ENCODE measurements at regions not wholly inside any gene's neighbourhood (a gene's known extent, or its start where the extent isn't known, plus 50 kb on each side); places are given as distances from the start of the nearest gene placed in this dataset.
A peak's percentile ranks its signal among the peaks of the same experiment; 100 is the strongest.
"Not testable (repeated sequence)": the region's sequence is repeated elsewhere in the genome, so short reads cannot be mapped to it uniquely, and the experiment has no call there.

DNA sequence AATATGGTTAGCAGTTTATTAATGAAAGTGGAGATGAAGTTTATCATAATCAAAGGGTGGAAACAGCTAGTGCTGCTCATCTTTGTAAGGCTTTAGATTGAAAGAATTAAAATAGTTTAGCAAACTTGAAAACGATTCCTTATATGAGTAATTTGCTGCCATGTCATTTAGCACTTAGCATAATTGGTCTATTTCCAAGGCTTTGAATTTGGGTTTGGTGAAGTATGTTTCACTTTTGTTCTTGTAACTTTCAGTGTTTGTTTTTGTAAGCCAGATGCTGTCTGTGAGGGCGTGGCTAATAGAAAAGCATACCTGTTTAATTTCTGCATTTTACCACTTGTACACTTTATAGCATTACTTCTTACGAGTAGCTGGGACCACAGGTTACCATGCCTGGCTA lies 109.5 kb downstream of the LAT start:
- intact Hi-C loops (cut with DNase I); H3K27ac ChIP-seq (ENCODE audit: low read depth in 1 of 2, low read length in 2 of 2); H3K27me3 ChIP-seq (ENCODE audit: control insufficient read depth in 1 of 2, insufficient read depth in 2 of 2, low read length in 1 of 2); H3K36me3 ChIP-seq (ENCODE audit: control insufficient read depth in 1 of 2, insufficient read depth in 2 of 2, low read length in 1 of 2); DNase-seq; H3K4me1 ChIP-seq (ENCODE audit: control insufficient read depth in 1 of 2, insufficient read depth in 2 of 2, low read length in 2 of 2); H3K4me3 ChIP-seq (ENCODE audit: low read length in 2 of 2); ATAC-seq (ENCODE audit: low FRiP score); H3K9me3 ChIP-seq (ENCODE audit: control insufficient read depth, low read length): not testable (repeated sequence)
- 27 to 35% methylated on average over 3 of the region's 3 CpGs for WGBS, 2 donors

DNA sequence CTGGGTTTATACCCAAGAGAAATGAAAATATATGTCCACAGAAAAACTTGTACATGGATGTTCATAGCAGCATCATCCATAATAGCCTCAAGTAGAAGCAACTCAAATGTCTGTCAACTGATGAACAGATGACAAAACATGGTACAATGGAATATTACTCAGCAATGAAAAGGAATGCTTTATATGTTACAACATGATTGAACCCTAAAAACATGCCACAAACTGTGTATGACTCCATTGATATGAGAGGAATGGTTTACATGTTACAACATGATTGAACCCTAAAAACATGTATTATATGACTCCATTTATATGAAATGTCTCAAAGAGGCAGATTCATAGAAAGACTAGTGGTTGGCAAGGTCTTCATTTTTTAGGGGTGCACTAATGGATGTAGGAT lies 104.8 kb downstream of the LAT start:
- H3K27ac ChIP-seq (ENCODE audit: low read depth in 1 of 2, low read length in 2 of 2); ATAC-seq (ENCODE audit: low FRiP score); H3K4me1 ChIP-seq (ENCODE audit: control insufficient read depth in 1 of 2, insufficient read depth in 2 of 2, low read length in 2 of 2); H3K36me3 ChIP-seq (ENCODE audit: control insufficient read depth in 1 of 2, insufficient read depth in 2 of 2, low read length in 1 of 2); intact Hi-C loops (cut with DNase I); H3K4me3 ChIP-seq (ENCODE audit: low read length in 2 of 2); DNase-seq; H3K27me3 ChIP-seq (ENCODE audit: control insufficient read depth in 1 of 2, insufficient read depth in 2 of 2, low read length in 1 of 2); H3K9me3 ChIP-seq (ENCODE audit: control insufficient read depth, low read length): not testable (repeated sequence)

DNA sequence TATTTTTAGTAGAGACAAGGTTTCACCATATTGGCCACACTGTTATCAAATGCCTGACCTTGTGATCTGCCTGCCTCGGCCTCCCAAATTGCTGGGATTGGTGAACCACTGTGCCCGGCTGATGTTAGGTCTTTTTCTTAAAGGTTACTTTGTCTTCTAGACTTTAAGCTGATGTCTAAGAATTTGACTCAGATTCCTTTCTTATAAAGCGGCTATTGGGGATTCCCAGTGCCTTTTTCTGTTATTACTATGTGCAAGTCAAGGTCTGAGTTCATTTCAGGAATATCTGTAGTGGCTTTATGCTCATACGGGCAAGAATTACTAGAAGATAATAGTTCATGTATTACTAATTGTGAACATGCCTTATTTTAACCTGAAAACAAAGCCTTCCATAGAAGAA lies 102.8 kb downstream of the LAT start:
- DNase-seq; H3K27me3 ChIP-seq (ENCODE audit: control insufficient read depth in 1 of 2, insufficient read depth in 2 of 2, low read length in 1 of 2); H3K36me3 ChIP-seq (ENCODE audit: control insufficient read depth in 1 of 2, insufficient read depth in 2 of 2, low read length in 1 of 2); H3K9me3 ChIP-seq (ENCODE audit: control insufficient read depth, low read length); H3K4me1 ChIP-seq (ENCODE audit: control insufficient read depth in 1 of 2, insufficient read depth in 2 of 2, low read length in 2 of 2); ATAC-seq (ENCODE audit: low FRiP score); H3K27ac ChIP-seq (ENCODE audit: low read depth in 1 of 2, low read length in 2 of 2); intact Hi-C loops (cut with DNase I); H3K4me3 ChIP-seq (ENCODE audit: low read length in 2 of 2): not testable (repeated sequence)
- 79 to 87% methylated on average over 4 of the region's 4 CpGs for WGBS, 2 donors

DNA sequence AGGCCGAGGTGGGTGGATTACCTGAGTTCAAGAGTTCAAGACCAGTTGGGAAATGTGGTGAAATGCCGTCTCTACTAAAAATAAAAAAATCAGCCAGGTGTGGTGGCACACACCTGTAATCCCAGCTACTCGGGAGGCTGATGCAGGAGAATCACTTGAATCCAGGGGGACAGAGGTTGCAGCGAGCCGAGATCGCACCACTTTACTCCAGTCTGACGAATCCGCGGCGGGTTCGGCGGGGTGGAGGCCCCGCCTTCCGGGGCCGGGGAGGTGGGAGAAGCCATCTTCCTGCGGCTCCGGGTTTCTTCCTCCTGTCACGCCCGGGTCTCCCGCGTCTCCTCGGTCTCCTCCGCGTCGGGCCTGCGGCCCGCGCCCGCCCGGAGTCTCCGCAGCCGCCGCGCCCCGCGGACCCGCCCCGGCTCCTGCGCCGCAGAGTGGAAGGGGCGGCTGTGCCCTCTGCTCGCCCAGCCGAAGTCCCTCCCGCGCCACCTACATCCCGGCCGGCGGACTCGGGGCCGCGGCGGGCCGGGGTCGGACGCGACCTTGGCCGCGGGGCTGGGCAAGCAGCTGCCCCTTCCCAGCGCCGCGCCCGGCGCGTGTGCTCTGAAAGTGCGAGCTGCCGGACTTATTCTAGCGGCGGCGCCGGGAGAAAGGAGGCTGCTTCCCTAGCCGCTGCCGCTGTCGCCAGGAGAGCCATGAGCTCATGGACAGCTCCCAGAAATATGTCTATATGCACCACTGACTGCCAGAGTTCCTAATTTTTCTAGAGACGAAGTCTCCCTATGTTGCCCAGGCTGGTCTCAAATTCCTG lies 97.2 kb downstream of the LAT start:
- ATAC-seq (ENCODE audit: low FRiP score) (peak; percentile 72), DNase-seq (peak in 1 of 2 donors; percentile 79)
- H3K36me3 ChIP-seq (ENCODE audit: control insufficient read depth in 1 of 2, insufficient read depth in 2 of 2, low read length in 1 of 2); H3K4me3 ChIP-seq (ENCODE audit: low read length in 2 of 2); H3K4me1 ChIP-seq (ENCODE audit: control insufficient read depth in 1 of 2, insufficient read depth in 2 of 2, low read length in 2 of 2); H3K27me3 ChIP-seq (ENCODE audit: control insufficient read depth in 1 of 2, insufficient read depth in 2 of 2, low read length in 1 of 2); intact Hi-C loops (cut with DNase I); H3K27ac ChIP-seq (ENCODE audit: low read depth in 1 of 2, low read length in 2 of 2); H3K9me3 ChIP-seq (ENCODE audit: control insufficient read depth, low read length): not testable (repeated sequence)
- 5 to 7% methylated on average over 23 to 37 of the region's 74 CpGs for WGBS, 2 donors

DNA sequence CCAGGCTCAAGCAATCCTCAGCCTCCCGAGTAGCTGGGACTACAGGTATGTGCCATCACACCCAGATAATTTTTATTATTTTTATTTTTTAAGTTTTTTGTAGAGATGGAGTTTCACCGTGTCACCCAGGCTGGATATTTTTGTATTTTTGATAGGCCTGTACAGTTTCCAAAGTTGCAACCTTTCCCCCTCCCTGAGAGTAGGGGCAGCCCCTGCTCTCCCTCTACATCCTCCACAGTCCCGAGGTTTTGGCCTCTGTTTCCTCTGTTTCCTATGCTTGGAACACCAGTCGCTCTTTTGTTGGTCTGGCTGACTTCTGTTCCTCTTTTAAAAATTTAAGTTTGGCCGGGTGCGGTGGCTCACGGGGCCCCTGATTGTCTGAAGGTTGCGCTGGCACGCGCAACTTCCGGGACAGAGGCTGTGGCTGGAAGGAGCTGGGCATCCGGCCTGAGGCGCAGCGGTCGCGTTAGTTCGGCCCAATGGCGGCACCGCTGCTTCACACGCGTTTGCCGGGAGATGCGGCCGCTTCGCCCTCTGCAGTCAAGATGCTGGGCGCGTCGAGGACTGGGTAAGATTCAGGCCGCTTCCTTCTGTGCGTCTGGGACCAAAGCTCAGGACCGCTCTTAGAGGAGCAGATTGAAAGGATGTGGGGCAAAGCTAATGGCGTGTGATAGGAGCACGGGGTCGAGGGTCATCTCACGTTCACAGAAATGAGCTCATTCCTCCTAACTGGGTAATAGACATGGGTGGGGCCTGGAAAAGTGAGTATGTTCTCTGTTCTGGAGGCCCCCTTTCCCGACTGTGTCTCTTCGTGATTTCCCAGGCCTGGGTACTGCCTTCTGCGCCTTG lies 89.9 kb downstream of the LAT start:
- not testable (repeated sequence) for H3K27me3 ChIP-seq (ENCODE audit: control insufficient read depth in 1 of 2, insufficient read depth in 2 of 2, low read length in 1 of 2)
- H3K27ac ChIP-seq (ENCODE audit: low read depth in 1 of 2, low read length in 2 of 2): peak overlapping the region in 1 of 2 donors; percentile 15

DNA sequence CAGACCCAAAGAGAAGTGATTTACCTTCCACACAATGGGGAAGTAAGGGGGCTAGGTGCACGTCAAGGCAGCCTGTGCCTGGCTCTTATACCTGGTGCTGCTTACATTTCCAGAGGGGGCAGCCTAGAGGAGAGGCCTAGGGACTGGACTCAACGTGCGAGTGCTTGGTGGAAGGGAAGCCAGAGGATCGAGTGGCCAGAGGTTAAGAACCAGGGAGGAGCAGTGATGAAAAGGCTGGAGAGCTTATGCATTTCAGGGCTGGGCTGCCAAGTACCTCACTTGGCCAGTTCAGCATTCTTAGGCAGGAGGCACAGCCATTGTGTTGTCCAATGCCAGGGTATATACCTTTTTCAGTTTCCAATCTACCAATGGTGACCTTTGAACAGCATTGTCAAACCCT lies 77.4 kb downstream of the LAT start:
- H3K27ac ChIP-seq (ENCODE audit: low read depth in 1 of 2, low read length in 2 of 2); H3K9me3 ChIP-seq (ENCODE audit: control insufficient read depth, low read length); intact Hi-C loops (cut with DNase I); H3K4me1 ChIP-seq (ENCODE audit: control insufficient read depth in 1 of 2, insufficient read depth in 2 of 2, low read length in 2 of 2); H3K36me3 ChIP-seq (ENCODE audit: control insufficient read depth in 1 of 2, insufficient read depth in 2 of 2, low read length in 1 of 2); H3K27me3 ChIP-seq (ENCODE audit: control insufficient read depth in 1 of 2, insufficient read depth in 2 of 2, low read length in 1 of 2); DNase-seq; H3K4me3 ChIP-seq (ENCODE audit: low read length in 2 of 2); ATAC-seq (ENCODE audit: low FRiP score): not testable (repeated sequence)
- WGBS, 2 donors: no CpG with 5 or more reads among the region's 4 CpGs

More for the DNA sequence above, 89.9 kb downstream of the LAT start:
- DNase-seq: peak; percentile 69 to 76
- H3K9me3 ChIP-seq (ENCODE audit: control insufficient read depth, low read length); H3K4me3 ChIP-seq (ENCODE audit: low read length in 2 of 2); intact Hi-C loops (cut with DNase I); H3K4me1 ChIP-seq (ENCODE audit: control insufficient read depth in 1 of 2, insufficient read depth in 2 of 2, low read length in 2 of 2); H3K36me3 ChIP-seq (ENCODE audit: control insufficient read depth in 1 of 2, insufficient read depth in 2 of 2, low read length in 1 of 2): not testable (repeated sequence)
- ATAC-seq (ENCODE audit: low FRiP score): peak; percentile 94
- 17 to 25% methylated on average over 29 to 38 of the region's 38 CpGs for WGBS, 2 donors

DNA sequence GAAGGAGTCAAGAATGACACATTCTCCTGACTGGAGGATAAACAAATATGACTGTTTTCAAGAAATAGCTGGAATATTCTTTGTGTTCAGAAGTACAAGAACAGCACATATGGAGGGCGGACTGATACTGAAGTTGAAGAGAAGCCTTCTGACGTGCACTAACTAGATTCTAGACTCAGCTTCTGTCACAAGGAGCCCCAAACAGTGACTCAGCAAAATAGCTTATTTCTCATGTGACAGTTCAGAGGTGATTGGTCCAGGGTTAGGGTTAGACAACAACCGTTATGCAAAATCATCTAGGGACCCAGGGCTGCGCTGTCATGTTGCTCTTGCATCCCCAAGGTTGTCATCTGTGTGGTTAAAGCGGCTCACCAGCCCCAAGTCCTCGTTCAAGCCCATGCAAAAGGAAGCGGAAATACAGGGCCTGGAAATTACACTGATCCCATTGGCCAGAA lies 76.6 kb downstream of the LAT start:
- H3K9me3 ChIP-seq (ENCODE audit: control insufficient read depth, low read length); H3K4me1 ChIP-seq (ENCODE audit: control insufficient read depth in 1 of 2, insufficient read depth in 2 of 2, low read length in 2 of 2); H3K27me3 ChIP-seq (ENCODE audit: control insufficient read depth in 1 of 2, insufficient read depth in 2 of 2, low read length in 1 of 2); H3K36me3 ChIP-seq (ENCODE audit: control insufficient read depth in 1 of 2, insufficient read depth in 2 of 2, low read length in 1 of 2); H3K4me3 ChIP-seq (ENCODE audit: low read length in 2 of 2); H3K27ac ChIP-seq (ENCODE audit: low read depth in 1 of 2, low read length in 2 of 2); ATAC-seq (ENCODE audit: low FRiP score); intact Hi-C loops (cut with DNase I); DNase-seq: not testable (repeated sequence)
- WGBS, 2 donors: 86 to 90% methylated on average over 3 of the region's 7 CpGs

DNA sequence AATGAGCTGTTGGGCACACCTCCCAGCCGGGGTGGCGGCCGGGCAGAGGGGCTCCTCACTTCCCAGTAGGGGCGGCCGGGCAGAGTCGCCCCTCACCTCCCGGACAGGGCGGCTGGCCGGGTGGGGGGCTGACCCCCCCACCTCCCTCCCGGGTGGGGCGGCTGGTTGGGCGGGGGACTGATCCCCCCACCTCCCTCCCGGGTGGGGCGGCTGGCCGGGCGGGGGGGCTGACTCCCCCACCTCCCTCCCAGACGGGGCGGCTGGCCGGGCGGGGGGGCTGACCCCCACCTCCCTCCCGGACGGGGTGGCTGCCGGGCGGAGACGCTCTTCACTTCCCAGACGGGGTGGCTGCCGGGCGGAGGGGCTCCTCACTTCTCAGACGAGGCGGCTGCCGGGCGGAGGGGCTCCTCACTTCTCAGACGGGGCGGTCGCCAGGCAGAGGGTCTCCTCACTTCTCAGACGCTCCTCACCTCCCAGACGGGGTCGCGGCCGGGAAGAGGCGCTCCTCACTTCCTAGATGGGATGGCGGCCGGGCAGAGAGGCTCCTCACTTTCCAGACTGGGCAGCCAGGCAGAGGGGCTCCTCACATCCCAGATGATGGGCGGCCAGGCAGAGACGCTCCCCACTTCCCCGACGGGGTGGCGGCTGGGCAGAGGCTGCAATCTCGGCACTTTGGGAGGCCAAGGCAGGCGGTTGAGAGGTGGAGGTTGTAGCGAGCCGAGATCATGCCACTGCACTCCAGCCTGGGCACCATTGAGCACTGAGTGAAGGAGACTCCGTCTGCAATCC lies 75.4 kb downstream of the LAT start:
- H3K9me3 ChIP-seq (ENCODE audit: control insufficient read depth, low read length); intact Hi-C loops (cut with DNase I); H3K4me1 ChIP-seq (ENCODE audit: control insufficient read depth in 1 of 2, insufficient read depth in 2 of 2, low read length in 2 of 2); H3K36me3 ChIP-seq (ENCODE audit: control insufficient read depth in 1 of 2, insufficient read depth in 2 of 2, low read length in 1 of 2); H3K4me3 ChIP-seq (ENCODE audit: low read length in 2 of 2); H3K27me3 ChIP-seq (ENCODE audit: control insufficient read depth in 1 of 2, insufficient read depth in 2 of 2, low read length in 1 of 2); ATAC-seq (ENCODE audit: low FRiP score); H3K27ac ChIP-seq (ENCODE audit: low read depth in 1 of 2, low read length in 2 of 2): not testable (repeated sequence)
- WGBS, 2 donors: 88 to 89% methylated on average over 29 to 42 of the region's 53 CpGs
- DNase-seq: peak; percentile 26 to 44

Data from aorta (tissue), 5 donors.